Neural cell (in vitro differentiated cells): ENCODE measurements at regions not wholly inside any gene's neighbourhood (a gene's known extent, or its start where the extent isn't known, plus 50 kb on each side); places are given as distances from the start of the nearest gene placed in this dataset.

Source experiments
- H2AFZ ChIP-seq: fragments of 200-600, 300-800 bp; sonication (generic), shearing (Covaris generic); 2 replicates; pipeline ENCODE4 v1.6.0; 2014; ENCODE audit warnings: low read depth, mild to moderate bottlenecking, antibody characterized with exemption, low read length, moderate library complexity
- H3F3A ChIP-seq: fragments of 200-600 bp; shearing (Covaris generic); 2 replicates; pipeline ENCODE4 v1.6.1; 2016; ENCODE audit warnings: mild to moderate bottlenecking, moderate library complexity, mixed read lengths, antibody characterized with exemption, low read length; ENCODE audit not compliant: insufficient read depth, poor library complexity, severe bottlenecking
- H3K27ac ChIP-seq: fragments of 200-600, 300-800 bp; sonication (generic), shearing (Covaris generic); 2 replicates; pipeline ENCODE4 v1.5.1; 2014; ENCODE audit warnings: mild to moderate bottlenecking, low read length, moderate library complexity
- H3K27me3 ChIP-seq: fragments of 300-800, 200-600 bp; sonication (generic), shearing (Covaris generic); 2 replicates; pipeline ENCODE4 v1.6.0; 2014; ENCODE audit warnings: mild to moderate bottlenecking, low read depth, low read length, moderate library complexity; ENCODE audit not compliant: insufficient read depth
- H3K36me3 ChIP-seq: fragments of 300-800, 200-600 bp; sonication (generic), shearing (Covaris generic); 2 replicates; pipeline ENCODE4 v1.5.1; 2014; ENCODE audit warnings: mild to moderate bottlenecking, antibody characterized with exemption, low read length, moderate library complexity; ENCODE audit not compliant: insufficient read depth
- H3K4me2 ChIP-seq: fragments of 300-800, 200-600 bp; sonication (generic), shearing (Covaris generic); 2 replicates; pipeline ENCODE4 v1.6.0; 2014; ENCODE audit warnings: mild to moderate bottlenecking, low read length
- H3K4me3 ChIP-seq: fragments of 300-800, 200-600 bp; sonication (generic), shearing (Covaris generic); 2 replicates; pipeline ENCODE4 v1.5.1; 2014; ENCODE audit warnings: mild to moderate bottlenecking, low read length, moderate library complexity
- H3K79me2 ChIP-seq: fragments of 200-600 bp; shearing (Covaris generic); replicated peaks from 2 replicates; pipeline ENCODE4 v1.6.0; 2014; ENCODE audit warnings: mild to moderate bottlenecking, low read length, moderate library complexity; ENCODE audit not compliant: insufficient read depth
- H3K9ac ChIP-seq: fragments of 300-800, 200-600 bp; sonication (generic), shearing (Covaris generic); 2 replicates; pipeline ENCODE4 v1.6.1; 2016; ENCODE audit warnings: mild to moderate bottlenecking, low read length, mixed read lengths
- H3K9me2 ChIP-seq: fragments of 200-600 bp; shearing (Covaris generic); 2 replicates; pipeline ENCODE4 v1.6.1; 2016; ENCODE audit warnings: mild to moderate bottlenecking, low read length, mixed read lengths; ENCODE audit not compliant: insufficient read depth
- H3K9me3 ChIP-seq: fragments of 200-600, 300-800 bp; sonication (generic), shearing (Covaris generic); 2 replicates; pipeline ENCODE4 v1.6.1; 2016; ENCODE audit warnings: mild to moderate bottlenecking, mixed run types, low read length, moderate library complexity, mixed read lengths
- H4K20me1 ChIP-seq: fragments of 200-600 bp; shearing (Covaris generic); 2 replicates; pipeline ENCODE4 v1.6.1; 2016; ENCODE audit warnings: mild to moderate bottlenecking, mixed run types; ENCODE audit not compliant: insufficient read depth
- EP300 ChIP-seq: fragments of 450-650 bp; conservative IDR thresholded peaks from 2 replicates; pipeline ENCODE4 v1.6.1; 2014; ENCODE audit warnings: antibody characterized with exemption, mild to moderate bottlenecking, moderate library complexity; ENCODE audit not compliant: poor library complexity, severe bottlenecking
- EZH2 ChIP-seq: fragments of 200-600, 300-800 bp; shearing (Covaris generic), sonication (generic); IDR thresholded peaks from 2 replicates; pipeline ENCODE4 v1.6.1; 2014; ENCODE audit warnings: antibody characterized with exemption, low read length, borderline replicate concordance, mild to moderate bottlenecking; ENCODE audit not compliant: insufficient read depth, poor library complexity, severe bottlenecking
- MXI1 ChIP-seq: fragments of 450-650 bp; conservative IDR thresholded peaks from 2 replicates; pipeline ENCODE4 v1.6.1; 2014; ENCODE audit warnings: antibody characterized with exemption, mild to moderate bottlenecking; ENCODE audit not compliant: poor library complexity, severe bottlenecking
- POLR2AphosphoS5 ChIP-seq: IDR thresholded peaks from 2 replicates; pipeline ENCODE4 v1.6.1; 2012
- RAD21 ChIP-seq: fragments of 450-650 bp; conservative IDR thresholded peaks from 2 replicates; pipeline ENCODE4 v1.6.1; 2014; ENCODE audit warnings: antibody characterized with exemption, mild to moderate bottlenecking, moderate library complexity
- SMC3 ChIP-seq: fragments of 450-650 bp; conservative IDR thresholded peaks from 2 replicates; pipeline ENCODE4 v1.6.1; 2014; ENCODE audit warnings: antibody characterized with exemption, mild to moderate bottlenecking, moderate library complexity; ENCODE audit not compliant: poor library complexity
- TAF1 ChIP-seq: IDR thresholded peaks from 2 replicates; pipeline ENCODE4 v1.6.1; 2012; ENCODE audit warnings: low read depth
- TF ChIP-seq, protein P1 (sequence below): fragments of 450-650 bp; IDR thresholded peaks from 2 replicates; pipeline ENCODE4 v1.5.1; 2014; ENCODE audit warnings: antibody characterized with exemption, mild to moderate bottlenecking, moderate library complexity; ENCODE audit not compliant: poor library complexity, severe bottlenecking
- TF ChIP-seq, protein P2 (sequence below): IDR thresholded peaks from 2 replicates; pipeline ENCODE4 v1.6.1; 2012; ENCODE audit warnings: borderline replicate concordance

DNA sequence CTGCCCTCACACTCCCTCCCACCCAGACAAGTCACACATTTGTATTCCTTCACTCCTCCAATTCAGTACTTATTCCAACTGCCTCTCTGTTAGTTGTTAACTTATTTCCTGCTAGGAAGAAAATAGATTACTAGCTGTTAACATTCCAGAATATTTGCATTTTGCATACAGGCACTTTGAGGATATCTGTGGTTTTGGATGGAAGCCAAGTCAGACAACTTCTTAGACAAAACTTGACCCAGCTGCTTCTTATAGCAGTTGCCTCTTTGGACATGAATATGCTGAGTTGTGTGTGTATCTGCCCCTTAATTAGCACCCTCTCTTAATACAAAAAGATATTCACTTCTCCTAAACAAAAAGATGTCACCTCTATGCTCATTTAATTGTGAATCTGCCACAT, 1280.6 kb upstream of the ACO1 start:
- no peak overlapping the region for H3K4me3 ChIP-seq
- H3K9me2 ChIP-seq = no peaks in the 10 kb centered on the region
- H3F3A ChIP-seq = no peaks in the 10 kb centered on the region
- H3K79me2 ChIP-seq = no peaks in the 10 kb centered on the region
- H3K9me3 ChIP-seq = no peaks in the 10 kb centered on the region
- H3K27ac ChIP-seq = no peak overlapping the region
- no peaks in the 10 kb centered on the region for H4K20me1 ChIP-seq
- H3K36me3 ChIP-seq = no peaks in the 10 kb centered on the region
- H2AFZ ChIP-seq = no peak overlapping the region
- no peak overlapping the region for H3K4me2 ChIP-seq
- TF ChIP-seq POLR2AphosphoS5 (no peak), RAD21 (no peak), EP300 (no peak)
- TF ChIP-seq, protein P1, sequence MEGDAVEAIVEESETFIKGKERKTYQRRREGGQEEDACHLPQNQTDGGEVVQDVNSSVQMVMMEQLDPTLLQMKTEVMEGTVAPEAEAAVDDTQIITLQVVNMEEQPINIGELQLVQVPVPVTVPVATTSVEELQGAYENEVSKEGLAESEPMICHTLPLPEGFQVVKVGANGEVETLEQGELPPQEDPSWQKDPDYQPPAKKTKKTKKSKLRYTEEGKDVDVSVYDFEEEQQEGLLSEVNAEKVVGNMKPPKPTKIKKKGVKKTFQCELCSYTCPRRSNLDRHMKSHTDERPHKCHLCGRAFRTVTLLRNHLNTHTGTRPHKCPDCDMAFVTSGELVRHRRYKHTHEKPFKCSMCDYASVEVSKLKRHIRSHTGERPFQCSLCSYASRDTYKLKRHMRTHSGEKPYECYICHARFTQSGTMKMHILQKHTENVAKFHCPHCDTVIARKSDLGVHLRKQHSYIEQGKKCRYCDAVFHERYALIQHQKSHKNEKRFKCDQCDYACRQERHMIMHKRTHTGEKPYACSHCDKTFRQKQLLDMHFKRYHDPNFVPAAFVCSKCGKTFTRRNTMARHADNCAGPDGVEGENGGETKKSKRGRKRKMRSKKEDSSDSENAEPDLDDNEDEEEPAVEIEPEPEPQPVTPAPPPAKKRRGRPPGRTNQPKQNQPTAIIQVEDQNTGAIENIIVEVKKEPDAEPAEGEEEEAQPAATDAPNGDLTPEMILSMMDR = no peak
- no peak overlapping the region for H3K9ac ChIP-seq
- H3K27me3 ChIP-seq = no peaks in the 10 kb centered on the region

DNA sequence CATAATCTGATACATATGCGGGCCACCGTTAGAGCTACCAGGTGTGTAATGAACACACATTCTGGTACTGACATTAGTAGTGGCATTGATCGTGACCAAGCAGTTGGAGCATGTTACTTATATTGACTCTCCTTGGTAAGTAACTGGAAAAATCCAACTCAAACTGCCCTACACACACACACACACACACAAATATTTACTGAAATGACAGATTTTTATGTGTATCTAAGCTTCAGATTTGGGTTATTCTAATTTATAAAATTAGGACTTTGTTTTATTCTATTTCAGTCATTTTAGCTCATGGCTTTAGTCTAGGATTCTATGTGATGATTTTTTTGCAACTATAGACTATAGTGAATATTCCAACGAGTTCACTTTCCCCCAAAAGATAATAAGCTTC, 1280.2 kb upstream of the ACO1 start:
- no peak overlapping the region for H3K9ac ChIP-seq
- no peaks in the 10 kb centered on the region for H3K27me3 ChIP-seq
- no peaks in the 10 kb centered on the region for H4K20me1 ChIP-seq
- H3K36me3 ChIP-seq = no peaks in the 10 kb centered on the region
- H3K79me2 ChIP-seq = no peaks in the 10 kb centered on the region
- H3F3A ChIP-seq = no peaks in the 10 kb centered on the region
- H3K27ac ChIP-seq = no peak overlapping the region
- no peak overlapping the region for H3K4me3 ChIP-seq
- no peak overlapping the region for H3K4me2 ChIP-seq
- no peaks in the 10 kb centered on the region for H3K9me3 ChIP-seq
- no peaks in the 10 kb centered on the region for H3K9me2 ChIP-seq
- TF ChIP-seq RAD21 = no peak
- TF ChIP-seq POLR2AphosphoS5 = no peak
- TF ChIP-seq, protein P2, sequence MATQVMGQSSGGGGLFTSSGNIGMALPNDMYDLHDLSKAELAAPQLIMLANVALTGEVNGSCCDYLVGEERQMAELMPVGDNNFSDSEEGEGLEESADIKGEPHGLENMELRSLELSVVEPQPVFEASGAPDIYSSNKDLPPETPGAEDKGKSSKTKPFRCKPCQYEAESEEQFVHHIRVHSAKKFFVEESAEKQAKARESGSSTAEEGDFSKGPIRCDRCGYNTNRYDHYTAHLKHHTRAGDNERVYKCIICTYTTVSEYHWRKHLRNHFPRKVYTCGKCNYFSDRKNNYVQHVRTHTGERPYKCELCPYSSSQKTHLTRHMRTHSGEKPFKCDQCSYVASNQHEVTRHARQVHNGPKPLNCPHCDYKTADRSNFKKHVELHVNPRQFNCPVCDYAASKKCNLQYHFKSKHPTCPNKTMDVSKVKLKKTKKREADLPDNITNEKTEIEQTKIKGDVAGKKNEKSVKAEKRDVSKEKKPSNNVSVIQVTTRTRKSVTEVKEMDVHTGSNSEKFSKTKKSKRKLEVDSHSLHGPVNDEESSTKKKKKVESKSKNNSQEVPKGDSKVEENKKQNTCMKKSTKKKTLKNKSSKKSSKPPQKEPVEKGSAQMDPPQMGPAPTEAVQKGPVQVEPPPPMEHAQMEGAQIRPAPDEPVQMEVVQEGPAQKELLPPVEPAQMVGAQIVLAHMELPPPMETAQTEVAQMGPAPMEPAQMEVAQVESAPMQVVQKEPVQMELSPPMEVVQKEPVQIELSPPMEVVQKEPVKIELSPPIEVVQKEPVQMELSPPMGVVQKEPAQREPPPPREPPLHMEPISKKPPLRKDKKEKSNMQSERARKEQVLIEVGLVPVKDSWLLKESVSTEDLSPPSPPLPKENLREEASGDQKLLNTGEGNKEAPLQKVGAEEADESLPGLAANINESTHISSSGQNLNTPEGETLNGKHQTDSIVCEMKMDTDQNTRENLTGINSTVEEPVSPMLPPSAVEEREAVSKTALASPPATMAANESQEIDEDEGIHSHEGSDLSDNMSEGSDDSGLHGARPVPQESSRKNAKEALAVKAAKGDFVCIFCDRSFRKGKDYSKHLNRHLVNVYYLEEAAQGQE = no peak
- no peak for TF ChIP-seq SMC3
- TF ChIP-seq EP300 = no peak
- no peak for TF ChIP-seq MXI1
- no peak for TF ChIP-seq TAF1
- TF ChIP-seq, protein P1 = no peak
- no peak for TF ChIP-seq EZH2
- no peak overlapping the region for H2AFZ ChIP-seq
